ENCODE measurements at regions not wholly inside any gene's neighbourhood (a gene's known extent, or its start where the extent isn't known, plus 50 kb on each side); places are given as distances from the start of the nearest gene placed in this dataset.
"Not testable (repeated sequence)": the region's sequence is repeated elsewhere in the genome, so short reads cannot be mapped to it uniquely, and the experiment has no call there.

- Histone ChIP-seq H3K4me3 (ENCODE audit: low read depth, low read length) (no peak overlapping the region), H3K27me3 (ENCODE audit: control insufficient read depth, insufficient read depth, low read length) (peaks cover 4% of the 10 kb centered on the region), H3K27ac (ENCODE audit: low read depth, low read length) (no peak overlapping the region), H3K9me3 (ENCODE audit: control insufficient read depth, insufficient read depth, low read length) (peaks cover 6% of the 10 kb centered on the region; the same call in 1 of the 2 replicates)
- TF ChIP-seq, protein P1, sequence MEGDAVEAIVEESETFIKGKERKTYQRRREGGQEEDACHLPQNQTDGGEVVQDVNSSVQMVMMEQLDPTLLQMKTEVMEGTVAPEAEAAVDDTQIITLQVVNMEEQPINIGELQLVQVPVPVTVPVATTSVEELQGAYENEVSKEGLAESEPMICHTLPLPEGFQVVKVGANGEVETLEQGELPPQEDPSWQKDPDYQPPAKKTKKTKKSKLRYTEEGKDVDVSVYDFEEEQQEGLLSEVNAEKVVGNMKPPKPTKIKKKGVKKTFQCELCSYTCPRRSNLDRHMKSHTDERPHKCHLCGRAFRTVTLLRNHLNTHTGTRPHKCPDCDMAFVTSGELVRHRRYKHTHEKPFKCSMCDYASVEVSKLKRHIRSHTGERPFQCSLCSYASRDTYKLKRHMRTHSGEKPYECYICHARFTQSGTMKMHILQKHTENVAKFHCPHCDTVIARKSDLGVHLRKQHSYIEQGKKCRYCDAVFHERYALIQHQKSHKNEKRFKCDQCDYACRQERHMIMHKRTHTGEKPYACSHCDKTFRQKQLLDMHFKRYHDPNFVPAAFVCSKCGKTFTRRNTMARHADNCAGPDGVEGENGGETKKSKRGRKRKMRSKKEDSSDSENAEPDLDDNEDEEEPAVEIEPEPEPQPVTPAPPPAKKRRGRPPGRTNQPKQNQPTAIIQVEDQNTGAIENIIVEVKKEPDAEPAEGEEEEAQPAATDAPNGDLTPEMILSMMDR (IDR thresholded peaks at IDR 0.05; ENCODE audit: low read depth, low read length): no peak
- ChIA-PET CTCF (interaction anchor here (1.3 kb wide), 1 partner anchor 9 kb away, joined by 3 read pairs; no protein-coding TSS in a partner anchor), POLR2A (no interaction called here)
- DNase-seq (ENCODE audit: low read depth, low spot score): no peak
Observed at GRCh38 chr5:173679909-173680630, 63.6 kb upstream of the BOD1 start.

DNA sequence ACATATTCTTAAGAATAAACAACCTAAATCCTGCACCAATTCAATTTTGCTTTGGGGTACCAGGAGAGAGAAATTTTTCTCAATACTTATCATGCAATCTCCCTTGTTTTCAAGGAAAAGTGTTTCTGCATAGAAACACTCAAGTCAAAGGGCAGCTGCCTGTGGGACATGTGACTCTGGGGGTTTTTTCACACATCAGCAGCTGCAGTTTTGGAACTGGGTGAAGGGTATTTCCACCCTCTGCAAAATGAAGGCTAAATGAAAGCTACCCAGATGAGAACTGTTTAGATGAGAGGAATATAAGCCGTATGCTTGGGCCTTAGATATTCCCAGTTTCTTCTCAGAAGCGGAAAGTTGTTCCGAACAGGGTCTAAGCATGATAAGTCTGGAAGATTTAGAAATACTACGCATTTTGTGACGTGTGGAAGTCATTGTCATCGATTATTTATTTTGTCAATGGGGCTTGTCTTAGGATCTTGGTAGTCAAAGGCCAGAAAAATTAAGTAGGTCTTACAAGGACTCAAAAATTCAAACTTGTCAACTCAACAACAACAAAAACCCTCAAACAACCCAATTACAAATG lies 64.3 kb upstream of the BOD1 start:
- no peak overlapping the region for H3K4me3 ChIP-seq (ENCODE audit: low read depth, low read length)
- peaks cover 4% of the 10 kb centered on the region for H3K27me3 ChIP-seq (ENCODE audit: control insufficient read depth, insufficient read depth, low read length)
- H3K9me3 ChIP-seq (ENCODE audit: control insufficient read depth, insufficient read depth, low read length): peaks cover 4% of the 10 kb centered on the region; the same call in 1 of the 2 replicates
- no peak overlapping the region for H3K27ac ChIP-seq (ENCODE audit: low read depth, low read length)
- TF ChIP-seq, protein P1 (IDR thresholded peaks at IDR 0.05; ENCODE audit: low read depth, low read length): no peak
- ChIA-PET CTCF (interaction anchor here (1.3 kb wide), 1 partner anchor 10 kb away, joined by 3 read pairs; no protein-coding TSS in a partner anchor), POLR2A (no interaction called here)
- DNase-seq (ENCODE audit: low read depth, low spot score): no peak

- Histone ChIP-seq H3K9me3 (ENCODE audit: control insufficient read depth, insufficient read depth, low read length) (peaks cover 4% of the 10 kb centered on the region; the same call in 1 of the 2 replicates), H3K27ac (ENCODE audit: low read depth, low read length) (no peak overlapping the region), H3K27me3 (ENCODE audit: control insufficient read depth, insufficient read depth, low read length) (peaks cover under 1% of the 10 kb centered on the region), H3K4me3 (ENCODE audit: low read depth, low read length) (no peak overlapping the region)
- ChIA-PET CTCF (no interaction called here), POLR2A (no interaction called here)
- TF ChIP-seq, protein P1 (IDR thresholded peaks at IDR 0.05; ENCODE audit: low read depth, low read length): no peak
- no peak for DNase-seq (ENCODE audit: low read depth, low spot score)
Observed at GRCh38 chr5:173682313-173682712, 65.9 kb upstream of the BOD1 start.

DNA sequence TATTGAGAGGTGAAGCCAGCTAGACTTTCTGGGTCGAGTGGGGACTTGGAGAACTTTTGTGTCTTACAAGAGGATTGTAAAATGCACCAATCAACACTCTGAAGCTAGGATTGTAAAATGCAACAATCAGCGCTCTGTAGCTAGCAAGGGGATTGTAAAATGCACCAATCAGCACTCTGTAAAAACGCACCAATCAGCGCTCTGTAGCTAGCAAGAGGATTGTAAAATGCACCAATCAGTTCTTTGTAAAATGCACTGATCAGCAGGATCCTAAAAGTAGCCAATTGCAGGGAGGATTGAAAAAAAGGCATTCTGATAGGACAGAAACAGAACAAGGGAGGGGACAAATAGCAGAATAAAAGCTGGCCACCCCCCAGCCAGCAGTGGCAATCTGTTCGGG lies 68.1 kb upstream of the BOD1 start:
- CTCF ChIA-PET, POLR2A ChIA-PET: not testable (repeated sequence)

GRCh38 chr5:173686950-173687349 lies 70.5 kb upstream of the BOD1 start:
- no peaks in the 10 kb centered on the region; the same call in 1 of the 2 replicates for H3K9me3 ChIP-seq (ENCODE audit: control insufficient read depth, insufficient read depth, low read length)
- ChIA-PET CTCF (no interaction called here), POLR2A (no interaction called here)
- no peak overlapping the region for H3K27ac ChIP-seq (ENCODE audit: low read depth, low read length)
- peaks cover 2% of the 10 kb centered on the region for H3K27me3 ChIP-seq (ENCODE audit: control insufficient read depth, insufficient read depth, low read length)
- TF ChIP-seq, protein P1 (IDR thresholded peaks at IDR 0.05; ENCODE audit: low read depth, low read length): no peak
- DNase-seq (ENCODE audit: low read depth, low spot score): no peak
- H3K4me3 ChIP-seq (ENCODE audit: low read depth, low read length): no peak overlapping the region

More for the DNA sequence above, 68.1 kb upstream of the BOD1 start:
- not testable (repeated sequence) for H3K27ac ChIP-seq (ENCODE audit: low read depth, low read length); H3K27me3 ChIP-seq (ENCODE audit: control insufficient read depth, insufficient read depth, low read length); H3K4me3 ChIP-seq (ENCODE audit: low read depth, low read length); DNase-seq (ENCODE audit: low read depth, low spot score); H3K9me3 ChIP-seq (ENCODE audit: control insufficient read depth, insufficient read depth, low read length)
